ENCODE measurements at regions not wholly inside any gene's neighbourhood (a gene's known extent, or its start where the extent isn't known, plus 50 kb on each side); places are given as distances from the start of the nearest gene placed in this dataset.

DNA sequence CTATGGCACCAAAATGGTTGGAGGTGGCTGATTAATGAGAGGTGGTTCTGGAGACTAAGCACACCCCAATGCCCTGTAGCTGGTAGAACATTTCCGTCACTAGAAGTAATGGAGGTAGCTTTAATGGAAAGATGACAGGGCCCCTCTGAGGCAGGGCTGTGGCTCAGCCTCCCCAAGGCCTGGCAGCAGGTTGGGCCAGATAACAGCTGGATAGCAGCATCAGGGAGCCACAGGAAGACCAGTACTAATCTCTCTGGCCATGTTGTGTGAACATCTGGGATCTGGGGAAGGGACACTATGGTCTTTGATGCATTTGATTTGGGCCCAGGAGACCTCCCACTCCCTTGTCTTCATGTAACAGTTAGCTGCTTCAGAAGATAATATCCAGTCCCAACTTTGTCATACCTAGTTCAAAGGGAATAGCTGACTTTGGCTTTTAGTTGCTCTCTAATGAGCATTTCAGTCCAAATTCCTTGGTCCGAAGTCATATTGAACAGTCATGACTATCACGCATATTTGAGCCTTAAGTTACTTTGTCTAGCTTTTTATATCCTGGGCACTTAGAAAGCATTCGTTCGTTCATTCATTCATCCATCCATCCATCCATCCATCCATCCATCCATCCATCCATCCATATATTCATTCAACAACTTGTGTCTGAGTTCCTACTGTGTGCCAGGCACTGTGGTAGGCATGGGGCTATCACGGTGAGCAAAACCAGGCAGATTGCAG, 53.0 kb upstream of the LMO2 start (continued):
- TF ChIP-seq E2F8 (IDR thresholded peaks at IDR 0.05; ENCODE audit: low read depth, partially characterized antibody): no peak
- TF ChIP-seq ARID3A (IDR thresholded peaks at IDR 0.05; ENCODE audit: borderline replicate concordance, low read depth, low read length): peak; percentile 69; the same call in 1 of the 2 replicates
- no peak for TF ChIP-seq ATF1 (CRISPR knock-in tag; IDR thresholded peaks at IDR 0.05)
- peak; percentile 83 for TF ChIP-seq ATF1 (tag; IDR thresholded peaks at IDR 0.05)
- no peak for TF ChIP-seq ADNP (tag; IDR thresholded peaks at IDR 0.05)
- peak; percentile 93 for TF ChIP-seq DACH1 (IDR thresholded peaks at IDR 0.05; ENCODE audit: partially characterized antibody)
- TF ChIP-seq ZKSCAN1 (IDR thresholded peaks at IDR 0.05; ENCODE audit: low read depth, low read length): peak; percentile 84
- TF ChIP-seq GABPB2 (CRISPR knock-in tag; conservative IDR thresholded peaks at IDR 0.05): no peak
- TF ChIP-seq, protein P1, sequence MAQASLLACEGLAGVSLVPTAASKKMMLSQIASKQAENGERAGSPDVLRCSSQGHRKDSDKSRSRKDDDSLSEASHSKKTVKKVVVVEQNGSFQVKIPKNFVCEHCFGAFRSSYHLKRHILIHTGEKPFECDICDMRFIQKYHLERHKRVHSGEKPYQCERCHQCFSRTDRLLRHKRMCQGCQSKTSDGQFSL (CRISPR knock-in tag; IDR thresholded peaks at IDR 0.05): no peak
- TF ChIP-seq, protein P1 (tag; IDR thresholded peaks at IDR 0.05): no peak
- TF ChIP-seq RBBP5 (IDR thresholded peaks at IDR 0.05; ENCODE audit: borderline replicate concordance, insufficient read depth, low read length, poor library complexity, severe bottlenecking): peak; percentile 78
- TF ChIP-seq ZNF384 (IDR thresholded peaks at IDR 0.05; ENCODE audit: low read depth, low read length): no peak
- TF ChIP-seq NCOA4 (IDR thresholded peaks at IDR 0.05; ENCODE audit: partially characterized antibody): peak; percentile 85
- peak; percentile 96 for TF ChIP-seq KHSRP (IDR thresholded peaks at IDR 0.05)
- TF ChIP-seq ZBTB1 (CRISPR knock-in tag; IDR thresholded peaks at IDR 0.05; ENCODE audit: borderline replicate concordance, low read depth): peak; percentile 69; the same call in 1 of the 2 replicates
- peak; percentile 100 for TF ChIP-seq STAT5A (IDR thresholded peaks at IDR 0.05; ENCODE audit: borderline replicate concordance, low read length)
- TF ChIP-seq JUND (IDR thresholded peaks at IDR 0.05; ENCODE audit: borderline replicate concordance, low read depth, low read length): peak; percentile 86
- peak; percentile 76; the same call in 2 of the 3 replicates for TF ChIP-seq JUND (tag; IDR thresholded peaks at IDR 0.05; ENCODE audit: borderline replicate concordance, low read depth, low read length)
- no peak for TF ChIP-seq ZNF347 (CRISPR knock-in tag; IDR thresholded peaks at IDR 0.05; ENCODE audit: low read depth)

Measured in K562 (cell line).